DND-41 (cell line): ENCODE measurements at regions not wholly inside any gene's neighbourhood (a gene's known extent, or its start where the extent isn't known, plus 50 kb on each side); places are given as distances from the start of the nearest gene placed in this dataset.
"Not testable (repeated sequence)": the region's sequence is repeated elsewhere in the genome, so short reads cannot be mapped to it uniquely, and the experiment has no call there.

Experiments
- ATAC-seq: fragments of 200-7000 bp; cut with Tn5 transposase; 3 replicates; pipeline ENCODE4 v1.9.1; 2021; ENCODE audit warnings: low read depth; ENCODE audit not compliant: insufficient read depth
- DNase-seq: peaks from one replicate; pipeline ENCODE4 v3.0.0-alpha.2; 2020
- H2AFZ ChIP-seq: 2 replicates; pipeline ENCODE4 v1.6.0; 2012; ENCODE audit warnings: low read depth, low read length
- H3K27ac ChIP-seq: 2 replicates; pipeline ENCODE4 v1.5.1; 2012; ENCODE audit warnings: low read length, inconsistent platforms
- H3K27me3 ChIP-seq: fragments of 200-600 bp; sonication (generic); 2 replicates; pipeline ENCODE4 v1.6.0; 2012; ENCODE audit warnings: low read length, mild to moderate bottlenecking, inconsistent platforms; ENCODE audit not compliant: insufficient read depth, poor library complexity
- H3K36me3 ChIP-seq: 2 replicates; pipeline ENCODE4 v1.5.1; 2012; ENCODE audit warnings: low read length, inconsistent platforms; ENCODE audit not compliant: insufficient read depth
- H3K4me1 ChIP-seq: 2 replicates; pipeline ENCODE4 v1.5.1; 2012; ENCODE audit warnings: mild to moderate bottlenecking, low read length; ENCODE audit not compliant: insufficient read depth
- H3K4me2 ChIP-seq: 2 replicates; pipeline ENCODE4 v1.6.0; 2012; ENCODE audit warnings: mild to moderate bottlenecking, moderate library complexity, low read length, inconsistent platforms; ENCODE audit not compliant: insufficient read depth
- H3K4me3 ChIP-seq, 2 experiments: fragments of 200-600 bp in 1 of 2; shearing (Covaris generic) in 1 of 2; 2 replicates each; pipeline ENCODE4 v1.5.1; 2012 to 2016; ENCODE audit warnings: inconsistent platforms in 2 of 2, low read length in 2 of 2, mild to moderate bottlenecking in 2 of 2, low read depth in 1 of 2, moderate library complexity in 1 of 2
- H3K79me2 ChIP-seq: 2 replicates; pipeline ENCODE4 v1.6.0; 2012; ENCODE audit warnings: low read length, inconsistent platforms; ENCODE audit not compliant: insufficient read depth
- H3K9ac ChIP-seq: 2 replicates; pipeline ENCODE4 v1.6.0; 2012; ENCODE audit warnings: low read depth, mild to moderate bottlenecking, inconsistent platforms, low read length, moderate library complexity
- H3K9me3 ChIP-seq: 2 replicates; pipeline ENCODE4 v1.5.1; 2012; ENCODE audit warnings: low read length, moderate library complexity, mild to moderate bottlenecking, inconsistent platforms; ENCODE audit not compliant: insufficient read depth, severe bottlenecking
- H4K20me1 ChIP-seq: 2 replicates; pipeline ENCODE4 v1.6.0; 2012; ENCODE audit warnings: low read length; ENCODE audit not compliant: insufficient read depth
- CTCF ChIP-seq: IDR thresholded peaks from 2 replicates; pipeline ENCODE4 v1.5.1; 2012; ENCODE audit warnings: borderline replicate concordance, low read length, moderate library complexity, mild to moderate bottlenecking; ENCODE audit not compliant: poor library complexity, severe bottlenecking; ENCODE audit errors: extremely low read depth
- EZH2 ChIP-seq: IDR thresholded peaks from 3 replicates; pipeline ENCODE4 v1.6.1; 2012; ENCODE audit warnings: borderline replicate concordance, low read depth, mild to moderate bottlenecking, moderate library complexity, low read length, inconsistent platforms; ENCODE audit not compliant: severe bottlenecking

- Histone ChIP-seq H2AFZ (no peak overlapping the region), H3K4me3 (no peak overlapping the region)
Observed at GRCh38 chr4:62510228-62510627, 1310.1 kb downstream of the ADGRL3 start.

GRCh38 chr4:62500296-62500695 lies 1300.2 kb downstream of the ADGRL3 start:
- no peaks in the 10 kb centered on the region for H4K20me1 ChIP-seq
- H3K27ac ChIP-seq: no peak overlapping the region
- H3K4me2 ChIP-seq: no peak overlapping the region
- H3K9me3 ChIP-seq: no peaks in the 10 kb centered on the region
- ATAC-seq (no peak), DNase-seq (no peak)
- H3K36me3 ChIP-seq: no peaks in the 10 kb centered on the region
- no peaks in the 10 kb centered on the region for H3K4me1 ChIP-seq
- no peaks in the 10 kb centered on the region for H3K27me3 ChIP-seq
- no peak overlapping the region for H2AFZ ChIP-seq
- no peak overlapping the region for H3K4me3 ChIP-seq
- no peaks in the 10 kb centered on the region for H3K79me2 ChIP-seq
- H3K9ac ChIP-seq: no peak overlapping the region
- TF ChIP-seq EZH2 (no peak), CTCF (no peak)

More at GRCh38 chr4:62510228-62510627, 1310.1 kb downstream of the ADGRL3 start:
- H3K36me3 ChIP-seq: no peaks in the 10 kb centered on the region
- no peaks in the 10 kb centered on the region for H3K79me2 ChIP-seq
- no peak overlapping the region for H3K27ac ChIP-seq
- H3K9ac ChIP-seq: no peak overlapping the region
- H3K27me3 ChIP-seq: no peaks in the 10 kb centered on the region
- H4K20me1 ChIP-seq: no peaks in the 10 kb centered on the region
- no peak overlapping the region for H3K4me2 ChIP-seq
- TF ChIP-seq EZH2: no peak
- DNase-seq (no peak), ATAC-seq (no peak)
- H3K9me3 ChIP-seq: no peaks in the 10 kb centered on the region
- H3K4me1 ChIP-seq: no peaks in the 10 kb centered on the region

GRCh38 chr4:62495032-62495431 lies 1294.9 kb downstream of the ADGRL3 start:
- no peak for ATAC-seq
- TF ChIP-seq EZH2 (no peak), CTCF (no peak)
- Histone ChIP-seq H3K9ac (no peak overlapping the region), H4K20me1 (no peaks in the 10 kb centered on the region), H3K27ac (no peak overlapping the region), H3K27me3 (no peaks in the 10 kb centered on the region), H3K4me3 (no peak overlapping the region), H3K9me3 (no peaks in the 10 kb centered on the region), H3K36me3 (no peaks in the 10 kb centered on the region), H3K4me1 (no peaks in the 10 kb centered on the region), H2AFZ (no peak overlapping the region), H3K79me2 (no peaks in the 10 kb centered on the region), H3K4me2 (no peak overlapping the region)
- DNase-seq: no peak

GRCh38 chr4:62491756-62492155 lies 1291.6 kb downstream of the ADGRL3 start:
- not testable (repeated sequence) for H4K20me1 ChIP-seq, H3K9ac ChIP-seq, ATAC-seq, H3K36me3 ChIP-seq, H3K4me3 ChIP-seq, H3K27ac ChIP-seq, H3K27me3 ChIP-seq, H2AFZ ChIP-seq, DNase-seq, H3K9me3 ChIP-seq, H3K4me1 ChIP-seq, H3K4me2 ChIP-seq, H3K79me2 ChIP-seq
